Kidney epithelial cell (primary cell): ENCODE measurements at regions not wholly inside any gene's neighbourhood (a gene's known extent, or its start where the extent isn't known, plus 50 kb on each side); places are given as distances from the start of the nearest gene placed in this dataset.

ENCODE experiments used
- DNase-seq: peaks from one replicate; pipeline ENCODE4 v3.0.0-alpha.2; 2010; ENCODE audit warnings: low read depth
- H3K27me3 ChIP-seq: 2 replicates; pipeline ENCODE4 v1.6.0; 2011; ENCODE audit warnings: low read length; ENCODE audit not compliant: control insufficient read depth, insufficient read depth
- H3K36me3 ChIP-seq: 2 replicates; pipeline ENCODE4 v1.5.1; 2011; ENCODE audit warnings: low read length; ENCODE audit not compliant: control insufficient read depth, insufficient read depth
- H3K4me3 ChIP-seq: 2 replicates; pipeline ENCODE4 v1.5.1; 2011; ENCODE audit warnings: low read depth, mild to moderate bottlenecking, control low read depth, low read length
- CTCF ChIP-seq: IDR thresholded peaks from 2 replicates; pipeline ENCODE4 v1.5.1; 2011; ENCODE audit warnings: mild to moderate bottlenecking, moderate library complexity, low read length, control low read depth, inconsistent platforms; ENCODE audit not compliant: insufficient read depth, poor library complexity, severe bottlenecking

- Histone ChIP-seq H3K27me3 (no peaks in the 10 kb centered on the region), H3K36me3 (no peaks in the 10 kb centered on the region), H3K4me3 (no peak overlapping the region)
- no peak for TF ChIP-seq CTCF
- DNase-seq: no peak
Observed at GRCh38 chr11:119902656-119903231, 173.7 kb upstream of the NECTIN1 start.

GRCh38 chr11:119901657-119902577, 172.9 kb upstream of the NECTIN1 start:
- TF ChIP-seq CTCF: no peak
- no peak for DNase-seq
- H3K4me3 ChIP-seq: no peak overlapping the region
- H3K36me3 ChIP-seq: no peaks in the 10 kb centered on the region
- H3K27me3 ChIP-seq: peaks cover 2% of the 10 kb centered on the region

GRCh38 chr11:119899997-119900396, 171.0 kb upstream of the NECTIN1 start:
- no peak for TF ChIP-seq CTCF
- no peak for DNase-seq
- Histone ChIP-seq H3K36me3 (no peaks in the 10 kb centered on the region), H3K27me3 (peaks cover 2% of the 10 kb centered on the region), H3K4me3 (no peak overlapping the region)

- TF ChIP-seq CTCF: no peak
- no peaks in the 10 kb centered on the region for H3K36me3 ChIP-seq
- no peak for DNase-seq
- H3K4me3 ChIP-seq: no peak overlapping the region
- H3K27me3 ChIP-seq: peaks cover 2% of the 10 kb centered on the region
Observed at GRCh38 chr11:119897576-119897975, 168.6 kb upstream of the NECTIN1 start.

GRCh38 chr11:119897046-119897440, 168.0 kb upstream of the NECTIN1 start:
- peaks cover 6% of the 10 kb centered on the region for H3K27me3 ChIP-seq
- TF ChIP-seq CTCF: no peak
- no peak for DNase-seq
- H3K4me3 ChIP-seq: no peak overlapping the region
- H3K36me3 ChIP-seq: no peaks in the 10 kb centered on the region
